ENCODE measurements at regions not wholly inside any gene's neighbourhood (a gene's known extent, or its start where the extent isn't known, plus 50 kb on each side); places are given as distances from the start of the nearest gene placed in this dataset.

DNA sequence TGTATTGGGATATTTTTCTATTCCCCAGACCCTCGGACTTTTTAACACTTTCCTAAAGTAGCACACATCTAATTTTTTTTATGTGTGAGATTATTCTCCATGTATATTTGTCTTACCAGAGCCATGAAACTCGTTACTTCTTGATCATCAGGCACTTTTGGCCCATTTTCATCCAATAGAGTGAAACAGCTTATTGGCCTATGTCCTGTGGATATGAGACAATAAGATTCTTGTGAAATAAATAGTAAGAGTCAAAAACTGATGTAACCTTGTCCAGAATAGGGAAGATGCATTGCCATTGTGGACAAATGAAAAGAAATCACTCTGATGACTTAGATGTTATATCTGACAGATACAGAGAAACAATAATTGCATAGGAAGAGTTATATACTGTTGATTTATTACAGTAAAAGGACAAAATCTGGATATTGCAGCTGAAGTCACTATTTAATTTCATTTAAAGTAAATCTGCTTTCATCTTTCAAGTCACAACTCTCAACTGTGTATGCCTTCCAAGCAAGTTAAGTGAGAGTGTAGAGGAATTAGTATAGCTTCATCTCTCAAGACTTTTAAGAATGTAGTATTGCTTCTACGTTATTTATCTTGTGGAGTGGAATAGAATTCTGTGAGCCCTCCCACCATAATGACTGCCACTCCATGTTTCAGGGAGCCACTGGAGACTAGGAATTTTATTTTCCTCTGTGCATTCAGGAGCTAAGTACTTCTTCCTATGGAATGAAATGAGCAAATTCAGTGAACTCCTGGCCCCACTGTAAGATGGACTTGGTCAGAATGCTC, 86.9 kb downstream of the ADAMTS1 start:
- no peak for TF ChIP-seq TBP (IDR thresholded peaks at IDR 0.05; ENCODE audit: low read depth, low read length)
- TF ChIP-seq TEAD4 (IDR thresholded peaks at IDR 0.05; ENCODE audit: low read depth, low read length), result no peak
- no peak for TF ChIP-seq RBBP5 (IDR thresholded peaks at IDR 0.05; ENCODE audit: borderline replicate concordance, low read depth, low read length)
- TF ChIP-seq SIN3A (conservative IDR thresholded peaks at IDR 0.05 in 1 of 2, IDR thresholded peaks at IDR 0.05 in 1 of 2; ENCODE audit: low read depth in 1 of 2, low read length in 2 of 2), result no peak
- TF ChIP-seq, protein P1, sequence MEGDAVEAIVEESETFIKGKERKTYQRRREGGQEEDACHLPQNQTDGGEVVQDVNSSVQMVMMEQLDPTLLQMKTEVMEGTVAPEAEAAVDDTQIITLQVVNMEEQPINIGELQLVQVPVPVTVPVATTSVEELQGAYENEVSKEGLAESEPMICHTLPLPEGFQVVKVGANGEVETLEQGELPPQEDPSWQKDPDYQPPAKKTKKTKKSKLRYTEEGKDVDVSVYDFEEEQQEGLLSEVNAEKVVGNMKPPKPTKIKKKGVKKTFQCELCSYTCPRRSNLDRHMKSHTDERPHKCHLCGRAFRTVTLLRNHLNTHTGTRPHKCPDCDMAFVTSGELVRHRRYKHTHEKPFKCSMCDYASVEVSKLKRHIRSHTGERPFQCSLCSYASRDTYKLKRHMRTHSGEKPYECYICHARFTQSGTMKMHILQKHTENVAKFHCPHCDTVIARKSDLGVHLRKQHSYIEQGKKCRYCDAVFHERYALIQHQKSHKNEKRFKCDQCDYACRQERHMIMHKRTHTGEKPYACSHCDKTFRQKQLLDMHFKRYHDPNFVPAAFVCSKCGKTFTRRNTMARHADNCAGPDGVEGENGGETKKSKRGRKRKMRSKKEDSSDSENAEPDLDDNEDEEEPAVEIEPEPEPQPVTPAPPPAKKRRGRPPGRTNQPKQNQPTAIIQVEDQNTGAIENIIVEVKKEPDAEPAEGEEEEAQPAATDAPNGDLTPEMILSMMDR (IDR thresholded peaks at IDR 0.05; ENCODE audit: control extremely low read depth in 1 of 3, insufficient read depth in 1 of 3, low read depth in 1 of 3, low read length in 3 of 3), result no peak
- no peak for TF ChIP-seq EZH2 (IDR thresholded peaks at IDR 0.05; ENCODE audit: low read depth, low read length, severe bottlenecking)
- TF ChIP-seq POLR2A (IDR thresholded peaks at IDR 0.05; ENCODE audit: control extremely low read depth in 1 of 2, low read depth in 2 of 2, low read length in 2 of 2), result no peak
- no peak for TF ChIP-seq SUZ12 (IDR thresholded peaks at IDR 0.05; ENCODE audit: low read length)
- TF ChIP-seq CHD1 (IDR thresholded peaks at IDR 0.05; ENCODE audit: low read depth, low read length), result no peak
- TF ChIP-seq CTBP2 (IDR thresholded peaks at IDR 0.05; ENCODE audit: borderline replicate concordance, insufficient read depth, insufficient read length, low read length), result no peak
- TF ChIP-seq NRF1 (IDR thresholded peaks at IDR 0.05; ENCODE audit: low read depth, low read length), result no peak
- TF ChIP-seq, protein P2, sequence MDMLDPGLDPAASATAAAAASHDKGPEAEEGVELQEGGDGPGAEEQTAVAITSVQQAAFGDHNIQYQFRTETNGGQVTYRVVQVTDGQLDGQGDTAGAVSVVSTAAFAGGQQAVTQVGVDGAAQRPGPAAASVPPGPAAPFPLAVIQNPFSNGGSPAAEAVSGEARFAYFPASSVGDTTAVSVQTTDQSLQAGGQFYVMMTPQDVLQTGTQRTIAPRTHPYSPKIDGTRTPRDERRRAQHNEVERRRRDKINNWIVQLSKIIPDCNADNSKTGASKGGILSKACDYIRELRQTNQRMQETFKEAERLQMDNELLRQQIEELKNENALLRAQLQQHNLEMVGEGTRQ (IDR thresholded peaks at IDR 0.05; ENCODE audit: low read length), result no peak
- TF ChIP-seq RAD21 (IDR thresholded peaks at IDR 0.05 in 1 of 2, conservative IDR thresholded peaks at IDR 0.05 in 1 of 2; ENCODE audit: low read depth in 2 of 2, low read length in 2 of 2), result no peak

All from H1 (cell line).